Mesothelial cell of epicardium (in vitro differentiated cells): ENCODE measurements at regions not wholly inside any gene's neighbourhood (a gene's known extent, or its start where the extent isn't known, plus 50 kb on each side); places are given as distances from the start of the nearest gene placed in this dataset.
"Not testable (repeated sequence)": the region's sequence is repeated elsewhere in the genome, so short reads cannot be mapped to it uniquely, and the experiment has no call there.

Experiments
- DNase-seq, 2 experiments: peaks; one replicate each; pipeline ENCODE4 v3.0.0; 2021; ENCODE audit warnings: low spot score in 2 of 2; ENCODE audit not compliant: unreplicated experiment in 2 of 2
- H3K27ac Mint-ChIP-seq: 2 replicates; pipeline ENCODE4 v1.8.0; 2021; ENCODE audit warnings: mixed read lengths
- H3K27me3 Mint-ChIP-seq: 2 replicates; pipeline ENCODE4 v1.8.0; 2021; ENCODE audit warnings: low read depth, mixed read lengths
- H3K36me3 Mint-ChIP-seq: 2 replicates; pipeline ENCODE4 v1.8.0; 2021; ENCODE audit warnings: mixed read lengths
- H3K4me1 Mint-ChIP-seq: 2 replicates; pipeline ENCODE4 v1.8.0; 2021; ENCODE audit warnings: mixed read lengths
- H3K4me3 Mint-ChIP-seq: 2 replicates; pipeline ENCODE4 v1.8.0; 2021; ENCODE audit warnings: mild to moderate bottlenecking, moderate library complexity, mixed read lengths
- H3K9me3 Mint-ChIP-seq: 2 replicates; pipeline ENCODE4 v1.8.0; 2021; ENCODE audit warnings: mixed read lengths
- CTCF ChIP-seq: fragments of 200-600 bp; sonication (generic); IDR thresholded peaks from one replicate; pipeline ENCODE4 v1.5.0; 2021; ENCODE audit warnings: antibody characterized with exemption; ENCODE audit not compliant: unreplicated experiment

- H3K9me3 Mint-ChIP-seq: no peaks in the 10 kb centered on the region
- H3K36me3 Mint-ChIP-seq: no peaks in the 10 kb centered on the region
These were observed 492.7 kb upstream of the DDX18 start for GRCh38 chr2:117321816-117322215.

GRCh38 chr2:117323331-117323730, 491.2 kb upstream of the DDX18 start:
- Mint-ChIP-seq H3K36me3 (no peaks in the 10 kb centered on the region), H3K4me1 (peaks cover 16% of the 10 kb centered on the region), H3K9me3 (no peaks in the 10 kb centered on the region), H3K27ac (no peak overlapping the region), H3K27me3 (no peaks in the 10 kb centered on the region), H3K4me3 (no peak overlapping the region)
- no peak for TF ChIP-seq CTCF
- no peak for DNase-seq

More at GRCh38 chr2:117321816-117322215, 492.7 kb upstream of the DDX18 start:
- Mint-ChIP-seq H3K27me3 (no peaks in the 10 kb centered on the region), H3K27ac (no peak overlapping the region), H3K4me3 (no peak overlapping the region), H3K4me1 (peaks cover 16% of the 10 kb centered on the region)
- DNase-seq: no peak
- no peak for TF ChIP-seq CTCF

- Mint-ChIP-seq H3K4me3 (no peak overlapping the region), H3K4me1 (peaks cover 11% of the 10 kb centered on the region), H3K36me3 (no peaks in the 10 kb centered on the region), H3K27ac (no peak overlapping the region), H3K9me3 (no peaks in the 10 kb centered on the region), H3K27me3 (no peaks in the 10 kb centered on the region)
- no peak for TF ChIP-seq CTCF
- DNase-seq: no peak
These were observed 483.9 kb upstream of the DDX18 start for GRCh38 chr2:117330641-117331040.

- H3K4me1 Mint-ChIP-seq: peaks cover 28% of the 10 kb centered on the region
- no peak for DNase-seq
- H3K36me3 Mint-ChIP-seq: no peaks in the 10 kb centered on the region
- H3K4me3 Mint-ChIP-seq: no peak overlapping the region
- no peak overlapping the region for H3K27ac Mint-ChIP-seq
- no peak for TF ChIP-seq CTCF
- H3K27me3 Mint-ChIP-seq: no peaks in the 10 kb centered on the region
- H3K9me3 Mint-ChIP-seq: no peaks in the 10 kb centered on the region
These were observed 478.5 kb upstream of the DDX18 start for GRCh38 chr2:117335967-117336366.

GRCh38 chr2:117336496-117336895, 478.0 kb upstream of the DDX18 start:
- Mint-ChIP-seq H3K4me3 (no peak overlapping the region), H3K27me3 (no peaks in the 10 kb centered on the region), H3K27ac (no peak overlapping the region), H3K9me3 (no peaks in the 10 kb centered on the region), H3K36me3 (no peaks in the 10 kb centered on the region), H3K4me1 (peaks cover 28% of the 10 kb centered on the region)
- no peak for TF ChIP-seq CTCF
- no peak for DNase-seq

GRCh38 chr2:117337981-117338380, 476.5 kb upstream of the DDX18 start:
- not testable (repeated sequence) for H3K27me3 Mint-ChIP-seq, H3K9me3 Mint-ChIP-seq, H3K36me3 Mint-ChIP-seq, H3K4me3 Mint-ChIP-seq, DNase-seq, H3K27ac Mint-ChIP-seq
- H3K4me1 Mint-ChIP-seq: peaks cover 28% of the 10 kb centered on the region
